Sigmoid colon (tissue), 6 donors: ENCODE measurements at regions not wholly inside any gene's neighbourhood (a gene's known extent, or its start where the extent isn't known, plus 50 kb on each side); places are given as distances from the start of the nearest gene placed in this dataset.

ENCODE experiments used
- DNase-seq: peaks from one replicate; pipeline ENCODE4 v3.0.0-alpha.2; 2019
- H3K27ac ChIP-seq, 4 donors: fragments of 200-600 bp; sonication (generic); one replicate each; pipeline ENCODE4 v1.5.1; 2016 to 2019; ENCODE audit warnings: mild to moderate bottlenecking in 1 of 4
- H3K27me3 ChIP-seq, 3 donors: fragments of 200-600 bp; sonication (generic); one replicate each; pipeline ENCODE4 v1.5.1; 2019; ENCODE audit warnings: mild to moderate bottlenecking in 1 of 3
- H3K36me3 ChIP-seq, 4 donors: fragments of 200-600 bp; sonication (generic); one replicate each; pipeline ENCODE4 v1.5.1; 2016 to 2019
- H3K4me1 ChIP-seq, 4 donors: fragments of 200-600 bp; sonication (generic); one replicate each; pipeline ENCODE4 v1.5.1; 2017 to 2019
- H3K4me3 ChIP-seq, 4 donors: fragments of 200-600 bp; sonication (generic); one replicate each; pipeline ENCODE4 v1.5.1; 2017 to 2019; ENCODE audit warnings: mild to moderate bottlenecking in 2 of 4, moderate library complexity in 1 of 4
- H3K9me3 ChIP-seq, 4 donors: fragments of 200-600 bp in 3 of 4; sonication (generic) in 3 of 4; one replicate each; pipeline versions ENCODE4 v1.5.1 to v1.6.1; 2013 to 2019
- EP300 ChIP-seq, 4 donors: sonication (generic); formaldehyde crosslinking; IDR thresholded peaks; one replicate each; pipeline ENCODE4 v1.6.1; 2017; ENCODE audit warnings: antibody characterized with exemption in 4 of 4
- POLR2A ChIP-seq, 2 donors: fragments of 450-650 bp; IDR thresholded peaks; one replicate each; pipeline ENCODE4 v1.6.1; 2016; ENCODE audit warnings: antibody characterized with exemption in 2 of 2, mild to moderate bottlenecking in 2 of 2, moderate library complexity in 2 of 2
- POLR2AphosphoS5 ChIP-seq, 4 donors: sonication (generic); formaldehyde crosslinking; IDR thresholded peaks; one replicate each; pipeline ENCODE4 v1.6.1; 2017; ENCODE audit warnings: antibody characterized with exemption in 4 of 4
- WGBS, 2 donors: extraction: QIAGEN DNeasy Blood & Tissue Kit; methylation state at CpG; one replicate each; pipeline ENCODE4 v1.1.7; 2013; 5-methylcytosine and 5-hydroxymethylcytosine counted together
- intact Hi-C: fragments of 100-400 bp; cut with DNase I; formaldehyde crosslinking; loops from one replicate; pipeline ENCODE4 v1.15.1; 2023
- TF ChIP-seq, protein P1 (sequence below), 4 experiments: fragments of 450-650 bp in 3 of 4; fragments of 200-600 bp in 1 of 4; IDR thresholded peaks; one replicate each; pipeline ENCODE4 v1.5.1; 2016 to 2019; ENCODE audit warnings: antibody characterized with exemption in 4 of 4, mild to moderate bottlenecking in 3 of 4, moderate library complexity in 2 of 4
- donor health status: healthy with polysubstance abuse.
- donor health status: healthy.

DNA sequence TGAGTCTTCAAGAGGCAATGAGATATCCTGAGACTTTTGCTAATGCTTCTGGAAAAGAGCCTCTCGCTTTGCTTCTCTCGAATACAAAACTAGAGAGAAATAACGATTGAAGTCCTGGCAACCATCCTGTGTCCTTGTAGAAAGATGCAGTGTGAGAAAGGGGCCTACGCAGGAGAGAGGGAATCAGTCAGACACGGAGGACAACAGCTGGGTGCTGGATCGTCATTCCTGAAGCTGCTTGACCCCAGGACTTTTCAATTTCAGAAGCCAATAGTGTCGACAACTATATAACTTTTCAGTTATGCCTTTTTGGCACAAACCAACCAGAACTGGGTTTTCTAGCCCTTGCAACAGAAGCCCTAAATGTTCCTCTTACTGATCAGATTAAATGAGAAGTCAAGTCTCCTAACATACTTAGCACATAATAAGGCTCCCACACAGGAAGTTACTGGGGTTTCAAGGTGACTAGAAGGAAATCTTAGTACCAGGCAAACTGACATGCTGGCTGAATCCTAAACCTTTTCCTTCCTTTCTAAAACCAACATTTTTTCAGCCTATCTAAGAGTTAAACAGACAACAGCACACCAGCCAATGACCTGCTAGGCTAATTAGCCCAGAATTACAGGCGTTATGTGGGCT, 755.6 kb downstream of the MED13L start:
- no peak for DNase-seq
- 63 to 70% methylated on average over 8 of the region's 8 CpGs for WGBS, 2 donors
- H3K4me1 ChIP-seq, result no peaks in the 10 kb centered on the region
- no peaks in the 10 kb centered on the region for H3K27me3 ChIP-seq
- TF ChIP-seq EP300 (IDR thresholded peaks at IDR 0.05) (no peak), POLR2AphosphoS5 (IDR thresholded peaks at IDR 0.05) (no peak), POLR2A (IDR thresholded peaks at IDR 0.05) (no peak)
- TF ChIP-seq, protein P1, sequence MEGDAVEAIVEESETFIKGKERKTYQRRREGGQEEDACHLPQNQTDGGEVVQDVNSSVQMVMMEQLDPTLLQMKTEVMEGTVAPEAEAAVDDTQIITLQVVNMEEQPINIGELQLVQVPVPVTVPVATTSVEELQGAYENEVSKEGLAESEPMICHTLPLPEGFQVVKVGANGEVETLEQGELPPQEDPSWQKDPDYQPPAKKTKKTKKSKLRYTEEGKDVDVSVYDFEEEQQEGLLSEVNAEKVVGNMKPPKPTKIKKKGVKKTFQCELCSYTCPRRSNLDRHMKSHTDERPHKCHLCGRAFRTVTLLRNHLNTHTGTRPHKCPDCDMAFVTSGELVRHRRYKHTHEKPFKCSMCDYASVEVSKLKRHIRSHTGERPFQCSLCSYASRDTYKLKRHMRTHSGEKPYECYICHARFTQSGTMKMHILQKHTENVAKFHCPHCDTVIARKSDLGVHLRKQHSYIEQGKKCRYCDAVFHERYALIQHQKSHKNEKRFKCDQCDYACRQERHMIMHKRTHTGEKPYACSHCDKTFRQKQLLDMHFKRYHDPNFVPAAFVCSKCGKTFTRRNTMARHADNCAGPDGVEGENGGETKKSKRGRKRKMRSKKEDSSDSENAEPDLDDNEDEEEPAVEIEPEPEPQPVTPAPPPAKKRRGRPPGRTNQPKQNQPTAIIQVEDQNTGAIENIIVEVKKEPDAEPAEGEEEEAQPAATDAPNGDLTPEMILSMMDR (IDR thresholded peaks at IDR 0.05), result no peak
- intact Hi-C loops, result no loop called here
- H3K4me3 ChIP-seq, result no peak overlapping the region
- H3K27ac ChIP-seq, result no peak overlapping the region
- H3K36me3 ChIP-seq, result no peaks in the 10 kb centered on the region
- peaks cover 0 to 2% (median 0%) of the 10 kb centered on the region in 4 donors for H3K9me3 ChIP-seq

DNA sequence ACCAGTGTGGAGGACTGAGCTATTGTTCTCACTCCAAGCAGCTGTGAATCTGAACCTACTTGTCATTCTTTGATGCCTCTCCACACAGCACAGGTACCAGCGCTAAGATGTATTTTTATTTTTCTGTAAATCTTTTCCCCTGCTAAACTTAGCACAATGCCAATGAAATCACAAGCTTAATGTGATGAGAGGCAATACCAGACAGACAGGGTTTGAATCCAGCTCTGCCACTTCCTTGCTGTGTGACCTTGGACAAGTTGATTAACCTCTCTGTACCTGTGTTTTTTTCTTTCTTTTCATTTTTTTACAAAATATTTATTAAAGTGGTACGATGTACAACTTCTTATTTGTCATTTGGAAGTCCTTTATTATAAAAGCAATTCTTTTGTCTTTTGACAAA, 757.6 kb downstream of the MED13L start:
- Histone ChIP-seq H3K27ac (no peak overlapping the region), H3K27me3 (no peaks in the 10 kb centered on the region), H3K36me3 (no peaks in the 10 kb centered on the region), H3K4me3 (no peak overlapping the region), H3K9me3 (peaks cover 0 to 2% (median 0%) of the 10 kb centered on the region in 4 donors), H3K4me1 (no peaks in the 10 kb centered on the region)
- DNase-seq, result no peak
- intact Hi-C loops, result no loop called here
- TF ChIP-seq EP300 (IDR thresholded peaks at IDR 0.05), result no peak
- TF ChIP-seq POLR2AphosphoS5 (IDR thresholded peaks at IDR 0.05), result no peak
- TF ChIP-seq POLR2A (IDR thresholded peaks at IDR 0.05), result no peak
- TF ChIP-seq, protein P1 (IDR thresholded peaks at IDR 0.05), result no peak
- 88 to 91% methylated on average over 2 of the region's 2 CpGs for WGBS, 2 donors

DNA sequence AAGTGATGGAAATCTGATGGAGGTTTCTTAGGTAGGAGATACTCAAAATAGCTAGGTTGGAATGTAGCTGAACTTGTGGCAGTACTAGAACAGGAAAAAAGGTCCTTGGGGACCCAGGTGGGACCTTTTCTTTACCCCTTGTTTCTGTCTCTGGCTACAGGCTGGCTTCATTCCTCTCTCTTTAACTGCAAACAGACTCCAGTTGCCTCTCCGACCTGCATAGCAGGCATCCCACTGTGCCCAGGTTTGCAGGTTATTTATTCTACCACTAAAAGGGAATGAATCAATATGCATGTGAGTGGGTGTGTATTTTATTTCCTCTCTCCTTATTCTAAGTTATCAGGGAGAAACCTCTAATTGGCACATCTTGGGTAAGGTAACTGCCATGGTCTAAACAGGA, 758.1 kb downstream of the MED13L start:
- 83 to 88% methylated on average over 1 of the region's 1 CpG for WGBS, 2 donors
- H3K4me1 ChIP-seq, result no peaks in the 10 kb centered on the region
- intact Hi-C loops, result no loop called here

DNA sequence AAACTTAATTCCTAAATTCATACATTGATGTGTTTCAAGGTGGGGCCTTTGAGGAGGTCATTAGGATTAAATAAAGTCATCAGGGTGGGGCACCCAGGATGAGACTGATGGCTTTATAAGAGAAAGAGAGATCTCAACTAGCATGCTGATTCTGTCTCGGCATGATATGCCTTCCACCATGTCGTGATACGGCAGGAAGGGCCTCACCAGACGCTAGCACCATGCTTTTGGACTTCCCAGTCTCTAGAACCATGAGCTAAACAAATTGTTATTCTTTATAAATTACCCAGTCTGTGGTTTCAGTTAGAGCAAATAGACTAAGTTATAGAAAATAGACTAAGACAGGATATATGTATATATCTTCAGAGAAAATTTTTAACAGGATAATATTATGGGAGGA, 759.6 kb downstream of the MED13L start:
- WGBS, 2 donors, result 70 to 86% methylated on average over 4 of the region's 4 CpGs
- Histone ChIP-seq H3K4me1 (no peaks in the 10 kb centered on the region), H3K27ac (no peak overlapping the region), H3K27me3 (no peaks in the 10 kb centered on the region), H3K9me3 (peaks cover 0 to 6% (median 0%) of the 10 kb centered on the region in 4 donors), H3K4me3 (no peak overlapping the region), H3K36me3 (no peaks in the 10 kb centered on the region)
- no peak for DNase-seq
- TF ChIP-seq, protein P1 (IDR thresholded peaks at IDR 0.05), result no peak
- intact Hi-C loops, result no loop called here

More for the DNA sequence above, 758.1 kb downstream of the MED13L start:
- peaks cover 0 to 2% (median 0%) of the 10 kb centered on the region in 4 donors for H3K9me3 ChIP-seq
- H3K27ac ChIP-seq, result no peak overlapping the region
- H3K36me3 ChIP-seq, result no peaks in the 10 kb centered on the region
- DNase-seq, result no peak
- TF ChIP-seq EP300 (IDR thresholded peaks at IDR 0.05) (no peak), POLR2AphosphoS5 (IDR thresholded peaks at IDR 0.05) (no peak), POLR2A (IDR thresholded peaks at IDR 0.05) (no peak)
- TF ChIP-seq, protein P1 (IDR thresholded peaks at IDR 0.05), result no peak
- no peaks in the 10 kb centered on the region for H3K27me3 ChIP-seq
- no peak overlapping the region for H3K4me3 ChIP-seq
